ENCODE measurements at regions not wholly inside any gene's neighbourhood (a gene's known extent, or its start where the extent isn't known, plus 50 kb on each side); places are given as distances from the start of the nearest gene placed in this dataset.

DNA sequence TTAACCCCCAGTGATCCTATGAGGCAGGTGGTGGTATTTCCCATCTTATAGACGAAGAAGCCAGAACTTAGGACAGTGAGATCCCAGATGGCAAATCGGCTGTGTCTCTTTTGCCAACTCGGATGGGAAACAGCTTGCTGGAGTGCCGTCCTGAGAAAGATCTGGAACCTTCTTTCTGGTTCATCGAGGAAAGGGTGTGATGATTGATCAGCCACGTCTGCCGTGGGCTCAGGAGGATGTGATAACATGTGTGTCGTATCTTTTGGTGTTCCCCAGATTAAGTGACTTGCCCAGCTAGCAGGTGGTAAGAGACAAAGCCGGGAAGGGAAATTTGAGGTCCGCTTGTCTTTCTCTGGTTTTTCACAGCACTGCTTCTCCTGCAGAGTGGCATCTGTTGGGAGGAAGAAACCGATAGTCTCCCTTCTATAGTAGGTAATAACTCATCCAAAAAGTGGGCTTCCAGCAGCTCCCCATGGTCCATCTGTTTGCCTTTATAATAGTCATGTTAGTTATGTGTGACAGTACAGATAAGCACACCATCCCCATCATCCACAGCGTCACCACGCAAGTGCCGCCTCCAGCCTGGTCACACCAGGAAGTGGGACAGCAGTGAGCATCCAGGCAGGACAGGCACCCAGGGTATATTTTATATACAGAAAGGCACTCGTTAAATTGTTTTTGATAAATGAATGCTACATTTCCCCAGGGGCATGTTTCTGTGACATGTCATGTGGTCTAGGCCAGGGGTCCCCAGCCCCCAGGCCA, 175.5 kb downstream of the KATNIP start:
- intact Hi-C loops (cut with DNase I): no loop called here
- no peak for DNase-seq

DNA sequence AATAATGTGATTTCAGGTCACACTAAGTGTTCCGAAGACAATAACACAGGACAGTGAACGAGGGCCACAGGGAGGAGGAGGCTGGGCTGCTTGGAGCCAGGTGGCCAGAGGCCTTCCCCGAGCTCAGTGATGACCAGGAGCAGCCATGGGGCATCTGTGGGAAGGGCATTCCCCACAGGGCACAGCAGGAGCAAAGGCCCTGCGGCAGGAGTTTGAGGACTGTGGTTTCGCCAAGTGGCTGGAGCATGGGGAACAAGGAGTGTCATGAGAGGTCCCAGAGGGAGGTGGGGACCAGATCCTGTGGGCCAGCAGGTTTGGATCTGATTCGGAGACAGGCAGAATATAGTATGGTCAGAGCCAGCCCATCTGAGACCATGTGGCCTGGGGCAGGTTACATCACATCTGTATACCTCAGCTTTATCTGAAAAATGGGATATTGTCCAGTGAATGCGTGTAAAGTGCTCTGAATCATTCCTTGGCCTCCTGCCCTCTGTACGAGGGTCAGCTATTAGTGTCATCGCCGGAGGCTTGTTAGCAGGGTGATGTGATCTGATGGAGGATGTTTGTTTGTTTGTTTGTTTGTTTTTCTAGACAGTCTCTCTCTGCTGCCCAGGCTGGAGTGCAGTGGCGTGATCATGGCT, 176.8 kb downstream of the KATNIP start:
- DNase-seq: no peak
- intact Hi-C loops (cut with DNase I): no loop called here

- intact Hi-C loops (cut with DNase I): no loop called here
- no peak for DNase-seq
Observed at GRCh38 chr16:27727941-27728340, 178.0 kb downstream of the KATNIP start.

DNA sequence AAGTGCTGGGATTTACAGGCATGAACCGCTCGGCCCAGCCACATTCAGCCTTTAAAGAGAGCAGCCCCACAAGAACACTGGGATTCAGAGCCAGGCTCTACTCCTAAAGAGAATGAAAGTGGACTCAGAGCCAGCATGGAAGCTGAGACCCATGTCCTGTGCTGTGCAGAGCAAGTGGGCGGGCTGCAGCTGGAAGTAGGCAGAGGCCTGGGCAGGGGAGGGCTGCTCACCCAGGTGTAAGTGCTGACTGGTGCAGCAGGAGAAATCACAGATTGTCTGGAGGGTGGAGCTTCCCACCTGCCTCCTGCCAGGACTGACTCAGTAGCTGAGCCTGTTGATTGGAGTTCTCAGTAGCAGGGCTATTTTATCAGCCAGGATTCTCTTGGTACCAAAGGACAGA, 178.7 kb downstream of the KATNIP start:
- DNase-seq: peak in 28 of 42 donors; percentile 38 to 88 (median 60)
- intact Hi-C loops (cut with DNase I): no loop called here

GRCh38 chr16:27729516-27730304, 179.8 kb downstream of the KATNIP start:
- intact Hi-C loops (cut with DNase I): no loop called here
- peak in 37 of 42 donors; percentile 46 to 92 (median 73) for DNase-seq

GRCh38 chr16:27730661-27731210, 180.8 kb downstream of the KATNIP start:
- intact Hi-C loops (cut with DNase I): no loop called here

GRCh38 chr16:27735031-27735430, 185.1 kb downstream of the KATNIP start:
- intact Hi-C loops (cut with DNase I): no loop called here

More at GRCh38 chr16:27730661-27731210, 180.8 kb downstream of the KATNIP start:
- DNase-seq: no peak

GRCh38 chr16:27736431-27736830, 186.5 kb downstream of the KATNIP start:
- no peak for DNase-seq
- intact Hi-C loops (cut with DNase I): no loop called here

More at GRCh38 chr16:27735031-27735430, 185.1 kb downstream of the KATNIP start:
- DNase-seq: no peak

DNA sequence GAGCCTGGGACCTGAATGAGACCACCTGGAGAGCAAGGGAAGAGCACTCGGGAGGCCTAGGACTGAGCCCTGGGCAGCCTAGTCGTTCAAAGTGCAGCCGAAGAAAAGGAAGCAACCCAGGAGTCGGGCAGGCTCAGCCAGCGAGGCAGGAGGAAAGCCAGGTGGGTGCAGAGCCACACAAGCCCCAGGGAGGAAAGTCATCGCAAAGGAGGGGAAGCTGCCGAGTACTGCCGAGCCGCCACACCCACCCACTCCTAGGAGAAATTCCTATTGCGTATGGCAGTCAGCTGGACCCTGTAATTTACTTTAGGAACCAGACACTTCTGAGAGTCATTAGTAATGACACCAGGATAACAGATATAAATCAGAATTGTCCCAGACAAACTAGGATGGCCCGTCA, 187.6 kb downstream of the KATNIP start:
- intact Hi-C loops (cut with DNase I): no loop called here
- DNase-seq: no peak
